ENCODE measurements at regions not wholly inside any gene's neighbourhood (a gene's known extent, or its start where the extent isn't known, plus 50 kb on each side); places are given as distances from the start of the nearest gene placed in this dataset.

DNA sequence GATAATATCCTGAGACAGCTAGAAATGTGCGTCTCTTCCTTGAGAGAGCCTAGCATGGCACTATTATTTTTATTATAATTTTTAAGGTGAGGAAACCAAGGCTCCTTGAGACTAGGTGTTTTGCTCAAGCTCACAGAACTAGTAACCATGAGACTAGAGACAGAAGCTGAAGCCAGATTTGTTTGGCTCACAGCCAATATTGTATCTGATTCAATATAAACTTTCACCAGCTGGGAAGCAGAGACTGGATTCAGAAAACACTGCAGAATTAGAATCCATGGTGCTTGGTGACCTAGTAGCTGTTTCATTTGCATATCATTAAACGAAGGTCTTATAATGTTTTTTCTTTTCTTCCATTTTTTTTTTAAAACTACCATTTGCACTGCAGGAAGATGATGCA, 64.4 kb downstream of the DNAJB9 start:
- TF ChIP-seq, protein P1, sequence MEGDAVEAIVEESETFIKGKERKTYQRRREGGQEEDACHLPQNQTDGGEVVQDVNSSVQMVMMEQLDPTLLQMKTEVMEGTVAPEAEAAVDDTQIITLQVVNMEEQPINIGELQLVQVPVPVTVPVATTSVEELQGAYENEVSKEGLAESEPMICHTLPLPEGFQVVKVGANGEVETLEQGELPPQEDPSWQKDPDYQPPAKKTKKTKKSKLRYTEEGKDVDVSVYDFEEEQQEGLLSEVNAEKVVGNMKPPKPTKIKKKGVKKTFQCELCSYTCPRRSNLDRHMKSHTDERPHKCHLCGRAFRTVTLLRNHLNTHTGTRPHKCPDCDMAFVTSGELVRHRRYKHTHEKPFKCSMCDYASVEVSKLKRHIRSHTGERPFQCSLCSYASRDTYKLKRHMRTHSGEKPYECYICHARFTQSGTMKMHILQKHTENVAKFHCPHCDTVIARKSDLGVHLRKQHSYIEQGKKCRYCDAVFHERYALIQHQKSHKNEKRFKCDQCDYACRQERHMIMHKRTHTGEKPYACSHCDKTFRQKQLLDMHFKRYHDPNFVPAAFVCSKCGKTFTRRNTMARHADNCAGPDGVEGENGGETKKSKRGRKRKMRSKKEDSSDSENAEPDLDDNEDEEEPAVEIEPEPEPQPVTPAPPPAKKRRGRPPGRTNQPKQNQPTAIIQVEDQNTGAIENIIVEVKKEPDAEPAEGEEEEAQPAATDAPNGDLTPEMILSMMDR (IDR thresholded peaks at IDR 0.05): no peak
- TF ChIP-seq POLR2A (IDR thresholded peaks at IDR 0.05): no peak

Data from thyroid gland (tissue), 4 donors.